RWPE2 (cell line): ENCODE measurements at regions not wholly inside any gene's neighbourhood (a gene's known extent, or its start where the extent isn't known, plus 50 kb on each side); places are given as distances from the start of the nearest gene placed in this dataset.

ENCODE experiments used
- ATAC-seq: fragments of 200-7000 bp; cut with Tn5 transposase; 3 replicates; pipeline ENCODE4 v1.9.1; 2021; ENCODE audit warnings: low read depth
- DNase-seq: peaks from one replicate; pipeline ENCODE4 v3.0.0-alpha.2; 2020; ENCODE audit warnings: low spot score
- H3K27ac ChIP-seq: fragments of 450-650 bp; 2 replicates; pipeline ENCODE4 v1.5.1; 2017; ENCODE audit warnings: mild to moderate bottlenecking; ENCODE audit not compliant: poor library complexity, severe bottlenecking
- H3K27me3 ChIP-seq: fragments of 250-450 bp; sonication (Bioruptor Pico); 2 replicates; pipeline ENCODE4 v1.5.1; 2021; ENCODE audit warnings: mild to moderate bottlenecking, moderate library complexity; ENCODE audit not compliant: insufficient read depth, poor library complexity, severe bottlenecking
- H3K36me3 ChIP-seq: fragments of 250-450 bp; sonication (Bioruptor Pico); 2 replicates; pipeline ENCODE4 v1.5.1; 2020; ENCODE audit warnings: low read depth, mild to moderate bottlenecking, moderate library complexity
- H3K4me1 ChIP-seq: fragments of 250-450 bp; sonication (Bioruptor Pico); 2 replicates; pipeline ENCODE4 v1.5.1; 2021; ENCODE audit warnings: mild to moderate bottlenecking, moderate library complexity; ENCODE audit not compliant: insufficient read depth, poor library complexity, severe bottlenecking
- H3K4me3 ChIP-seq: fragments of 250-450 bp; sonication (Bioruptor Pico); 2 replicates; pipeline ENCODE4 v1.5.1; 2021; ENCODE audit warnings: mild to moderate bottlenecking, moderate library complexity; ENCODE audit not compliant: severe bottlenecking
- H3K9me3 ChIP-seq: fragments of 250-450 bp; sonication (Bioruptor Pico); 2 replicates; pipeline ENCODE4 v1.5.1; 2021; ENCODE audit warnings: mild to moderate bottlenecking, moderate library complexity; ENCODE audit not compliant: severe bottlenecking
- CTCF ChIP-seq: fragments of 450-650 bp; IDR thresholded peaks from one replicate; pipeline ENCODE4 v1.5.1; 2017; ENCODE audit warnings: mild to moderate bottlenecking, moderate library complexity; ENCODE audit not compliant: poor library complexity, severe bottlenecking

- TF ChIP-seq CTCF, result no peak
- Histone ChIP-seq H3K4me3 (no peak overlapping the region), H3K9me3 (no peaks in the 10 kb centered on the region), H3K36me3 (no peaks in the 10 kb centered on the region), H3K4me1 (no peaks in the 10 kb centered on the region), H3K27me3 (peaks cover 14% of the 10 kb centered on the region), H3K27ac (no peak overlapping the region)
- ATAC-seq, result no peak
- no peak for DNase-seq
These were observed 138.7 kb downstream of the YTHDC2 start for GRCh38 chr5:113652161-113652560.

- Histone ChIP-seq H3K4me3 (no peak overlapping the region), H3K36me3 (no peaks in the 10 kb centered on the region), H3K9me3 (no peaks in the 10 kb centered on the region), H3K27ac (no peak overlapping the region), H3K4me1 (no peaks in the 10 kb centered on the region), H3K27me3 (peaks cover 2% of the 10 kb centered on the region)
- ATAC-seq, result no peak
- no peak for TF ChIP-seq CTCF
- no peak for DNase-seq
These were observed 141.3 kb downstream of the YTHDC2 start for GRCh38 chr5:113654828-113655227.

GRCh38 chr5:113660206-113660605 lies 146.7 kb downstream of the YTHDC2 start:
- H3K4me3 ChIP-seq, result no peak overlapping the region
- H3K4me1 ChIP-seq, result no peaks in the 10 kb centered on the region
- no peaks in the 10 kb centered on the region for H3K9me3 ChIP-seq
- no peaks in the 10 kb centered on the region for H3K27me3 ChIP-seq
- DNase-seq, result no peak
- H3K36me3 ChIP-seq, result no peaks in the 10 kb centered on the region
- H3K27ac ChIP-seq, result no peak overlapping the region
- ATAC-seq, result no peak
- TF ChIP-seq CTCF, result no peak

- Histone ChIP-seq H3K27ac (no peak overlapping the region), H3K4me3 (no peak overlapping the region), H3K4me1 (no peaks in the 10 kb centered on the region), H3K9me3 (no peaks in the 10 kb centered on the region), H3K36me3 (no peaks in the 10 kb centered on the region), H3K27me3 (no peaks in the 10 kb centered on the region)
- DNase-seq (no peak), ATAC-seq (no peak)
- TF ChIP-seq CTCF, result no peak
These were observed 147.3 kb downstream of the YTHDC2 start for GRCh38 chr5:113660706-113661250.

GRCh38 chr5:113663879-113664541 lies 150.5 kb downstream of the YTHDC2 start:
- DNase-seq, result no peak
- Histone ChIP-seq H3K27me3 (peaks cover 17% of the 10 kb centered on the region), H3K9me3 (no peaks in the 10 kb centered on the region), H3K36me3 (no peaks in the 10 kb centered on the region), H3K4me1 (no peaks in the 10 kb centered on the region), H3K27ac (no peak overlapping the region), H3K4me3 (no peak overlapping the region)
- peak; percentile 46 for TF ChIP-seq CTCF
- ATAC-seq, result peak; percentile 50; the same call in 1 of the 3 replicates
